CD4-positive, CD25-positive, alpha-beta regulatory T cell (primary cell): ENCODE measurements at regions not wholly inside any gene's neighbourhood (a gene's known extent, or its start where the extent isn't known, plus 50 kb on each side); places are given as distances from the start of the nearest gene placed in this dataset.

Experiments used
- ATAC-seq, 2 donors: fragments of 150-1000 bp; cut with Tn5 transposase; one replicate each; pipeline ENCODE4 v1.10.0; 2021; ENCODE audit warnings: low read depth in 2 of 2, moderate number of reproducible peaks in 2 of 2, moderate library complexity in 1 of 2
- DNase-seq, 3 donors: peaks; one replicate each; pipeline versions ENCODE4 v3.0.0 to v3.0.0-alpha.2; 2012 to 2022; ENCODE audit warnings: mixed read lengths in 1 of 3
- H3K27ac ChIP-seq: one replicate; pipeline ENCODE4 v1.7.0; 2013; ENCODE audit warnings: mild to moderate bottlenecking, low read length; ENCODE audit not compliant: insufficient read depth, poor library complexity, severe bottlenecking
- H3K27me3 ChIP-seq: one replicate; pipeline ENCODE4 v1.7.0; 2013; ENCODE audit warnings: low read length; ENCODE audit not compliant: control insufficient read depth, insufficient read depth
- H3K36me3 ChIP-seq: one replicate; pipeline ENCODE4 v1.7.0; 2013; ENCODE audit warnings: mild to moderate bottlenecking, low read length, moderate library complexity; ENCODE audit not compliant: control insufficient read depth, insufficient read depth
- H3K4me1 ChIP-seq: 2 replicates; pipeline ENCODE4 v1.7.0; 2013; ENCODE audit warnings: mild to moderate bottlenecking, low read length; ENCODE audit not compliant: insufficient read depth, control insufficient read depth, poor library complexity, severe bottlenecking
- H3K4me3 ChIP-seq: one replicate; pipeline ENCODE4 v1.7.0; 2013; ENCODE audit warnings: low read depth, mild to moderate bottlenecking, low read length, moderate library complexity
- H3K9me3 ChIP-seq, 2 experiments: 1 replicate in 1 of 2; 2 replicates in 1 of 2; pipeline ENCODE4 v1.7.0; 2013; ENCODE audit warnings: low read length in 2 of 2, mild to moderate bottlenecking in 1 of 2, moderate library complexity in 1 of 2; ENCODE audit not compliant: control insufficient read depth in 2 of 2
- H3K27ac Mint-ChIP-seq, 3 donors: one replicate each; pipeline ENCODE4 v1.8.0; 2020 to 2022; ENCODE audit warnings: mild to moderate bottlenecking in 3 of 3, mixed read lengths in 3 of 3, moderate library complexity in 2 of 3
- H3K27me3 Mint-ChIP-seq: one replicate; pipeline ENCODE4 v1.8.0; 2022; ENCODE audit warnings: mild to moderate bottlenecking, mixed read lengths
- H3K36me3 Mint-ChIP-seq: one replicate; pipeline ENCODE4 v1.8.0; 2020; ENCODE audit warnings: mixed read lengths
- H3K4me1 Mint-ChIP-seq, 4 donors: one replicate each; pipeline ENCODE4 v1.8.0; 2020 to 2022; ENCODE audit warnings: mixed read lengths in 4 of 4, mild to moderate bottlenecking in 1 of 4
- H3K4me3 Mint-ChIP-seq, 4 donors: one replicate each; pipeline ENCODE4 v1.8.0; 2020 to 2022; ENCODE audit warnings: mild to moderate bottlenecking in 4 of 4, mixed read lengths in 4 of 4, moderate library complexity in 3 of 4
- H3K9me3 Mint-ChIP-seq, 7 donors: one replicate each; pipeline ENCODE4 v1.8.0; 2020 to 2022; ENCODE audit warnings: mixed read lengths in 7 of 7, mild to moderate bottlenecking in 3 of 7, moderate library complexity in 2 of 7

DNA sequence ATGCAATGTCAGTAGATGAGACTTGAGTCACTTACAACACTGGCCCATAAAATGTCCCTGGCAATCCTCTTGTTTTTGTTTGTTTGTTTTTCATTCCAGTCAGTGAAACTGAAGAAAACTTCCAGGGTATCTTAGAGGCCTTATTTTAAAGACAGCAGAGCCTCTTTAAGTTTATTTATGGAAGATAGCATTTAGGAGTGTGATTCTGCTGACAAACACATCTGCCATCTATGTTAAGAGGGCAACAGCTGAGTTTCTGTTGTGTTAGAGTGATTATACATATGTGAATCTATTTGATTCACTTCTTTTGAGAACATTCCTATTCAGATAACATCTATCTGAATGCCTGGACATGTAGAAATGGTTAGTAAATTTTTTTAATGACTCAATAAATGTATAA is 812.6 kb downstream of the TENT5A start:
- Mint-ChIP-seq H3K4me1 (no peaks in the 10 kb centered on the region), H3K4me3 (no peak overlapping the region), H3K36me3 (no peaks in the 10 kb centered on the region), H3K9me3 (peaks cover 0 to 19% (median 6%) of the 10 kb centered on the region in 7 donors), H3K27ac (no peak overlapping the region), H3K27me3 (no peaks in the 10 kb centered on the region)
- Histone ChIP-seq H3K4me1 (no peaks in the 10 kb centered on the region), H3K9me3 (no peaks in the 10 kb centered on the region), H3K27ac (no peak overlapping the region), H3K27me3 (no peaks in the 10 kb centered on the region), H3K36me3 (no peaks in the 10 kb centered on the region), H3K4me3 (no peak overlapping the region)
- no peak for DNase-seq
- no peak for ATAC-seq

DNA sequence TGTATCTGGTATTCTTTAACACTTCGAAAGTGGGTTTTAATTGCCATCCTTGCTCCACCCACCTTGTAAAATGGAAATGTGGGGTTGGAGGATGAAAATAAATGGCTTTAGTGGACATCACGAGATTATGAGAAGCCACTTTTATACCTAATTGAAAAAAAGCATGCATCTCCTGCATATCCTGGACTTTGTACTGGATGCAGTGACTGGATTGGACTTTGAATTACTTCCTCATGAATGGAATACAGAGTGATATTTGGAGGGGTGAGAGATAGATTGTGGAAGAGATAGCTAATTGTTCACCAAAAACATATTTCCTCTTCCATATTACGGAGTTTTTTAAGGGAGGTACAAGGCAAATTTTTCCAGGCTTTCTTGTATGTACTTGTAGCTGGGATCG is 813.0 kb downstream of the TENT5A start:
- no peaks in the 10 kb centered on the region for H3K9me3 ChIP-seq
- no peak overlapping the region for H3K27ac ChIP-seq
- Mint-ChIP-seq H3K36me3 (no peaks in the 10 kb centered on the region), H3K9me3 (peaks cover 0 to 23% (median 9%) of the 10 kb centered on the region in 7 donors), H3K27me3 (no peaks in the 10 kb centered on the region), H3K27ac (no peak overlapping the region), H3K4me1 (no peaks in the 10 kb centered on the region), H3K4me3 (no peak overlapping the region)
- ATAC-seq: no peak
- H3K27me3 ChIP-seq: no peaks in the 10 kb centered on the region
- no peaks in the 10 kb centered on the region for H3K36me3 ChIP-seq
- no peak overlapping the region for H3K4me3 ChIP-seq
- no peaks in the 10 kb centered on the region for H3K4me1 ChIP-seq
- no peak for DNase-seq

- Histone ChIP-seq H3K4me1 (no peaks in the 10 kb centered on the region), H3K27me3 (no peaks in the 10 kb centered on the region), H3K36me3 (no peaks in the 10 kb centered on the region), H3K27ac (no peak overlapping the region), H3K9me3 (no peaks in the 10 kb centered on the region), H3K4me3 (no peak overlapping the region)
- DNase-seq: no peak
- Mint-ChIP-seq H3K36me3 (no peaks in the 10 kb centered on the region), H3K27me3 (no peaks in the 10 kb centered on the region), H3K27ac (no peak overlapping the region), H3K4me1 (no peaks in the 10 kb centered on the region), H3K9me3 (peaks cover 2 to 30% (median 9%) of the 10 kb centered on the region in 7 donors), H3K4me3 (no peak overlapping the region)
- no peak for ATAC-seq
These were observed 814.4 kb downstream of the TENT5A start for GRCh38 chr6:80938131-80938530.

DNA sequence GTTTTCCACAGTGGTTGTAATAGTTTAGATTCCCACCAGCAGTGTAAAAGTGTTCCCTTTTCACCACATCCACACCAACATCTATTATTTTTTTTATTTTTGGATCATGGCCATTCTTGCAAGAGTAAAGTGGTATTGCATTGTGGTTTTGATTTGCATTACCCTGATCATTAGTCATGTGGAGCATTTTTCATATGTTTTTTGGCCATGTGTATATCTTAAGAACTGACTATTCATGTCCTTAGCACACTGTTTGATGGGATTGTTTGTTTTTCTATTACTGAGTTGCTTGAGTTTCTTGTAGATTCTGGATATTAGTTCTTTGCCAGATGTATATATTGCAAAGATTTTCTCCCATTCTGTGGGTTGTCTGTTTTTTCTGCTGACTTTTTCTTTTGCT is 820.1 kb downstream of the TENT5A start:
- Mint-ChIP-seq H3K36me3 (no peaks in the 10 kb centered on the region), H3K4me1 (no peaks in the 10 kb centered on the region), H3K4me3 (no peak overlapping the region), H3K27ac (no peak overlapping the region), H3K9me3 (peaks cover 2 to 23% (median 10%) of the 10 kb centered on the region in 7 donors), H3K27me3 (no peaks in the 10 kb centered on the region)
- H3K27me3 ChIP-seq: no peaks in the 10 kb centered on the region
- H3K4me1 ChIP-seq: no peaks in the 10 kb centered on the region
- ATAC-seq (no peak), DNase-seq (no peak)
- no peaks in the 10 kb centered on the region for H3K9me3 ChIP-seq
- no peaks in the 10 kb centered on the region for H3K36me3 ChIP-seq
- no peak overlapping the region for H3K27ac ChIP-seq
- no peak overlapping the region for H3K4me3 ChIP-seq

DNA sequence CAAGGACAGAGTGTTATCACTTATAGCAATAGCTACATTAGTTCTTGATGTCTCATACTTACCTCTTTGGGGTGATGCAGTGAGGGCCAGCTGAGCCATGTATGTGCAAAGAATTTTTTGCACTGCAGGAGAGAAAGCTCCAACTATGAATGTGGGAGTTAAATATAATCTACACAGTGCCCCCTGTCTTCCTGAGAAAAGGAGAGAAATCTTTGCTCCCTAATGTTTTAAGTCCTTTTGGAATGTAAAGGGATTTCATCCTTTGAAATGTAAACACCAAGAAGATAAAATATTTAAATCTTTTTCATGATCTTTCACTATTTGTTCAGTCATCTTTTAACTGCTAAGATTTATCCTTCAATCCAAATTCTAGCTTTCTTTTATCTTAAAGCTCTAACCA is 822.1 kb downstream of the TENT5A start:
- H3K36me3 Mint-ChIP-seq: no peaks in the 10 kb centered on the region
- H3K4me1 ChIP-seq: no peaks in the 10 kb centered on the region
- ATAC-seq (no peak), DNase-seq (no peak)
- H3K4me3 ChIP-seq: no peak overlapping the region
- H3K27me3 ChIP-seq: no peaks in the 10 kb centered on the region
- H3K9me3 Mint-ChIP-seq: peaks cover 1 to 18% (median 6%) of the 10 kb centered on the region in 7 donors
- no peaks in the 10 kb centered on the region for H3K9me3 ChIP-seq
- no peaks in the 10 kb centered on the region for H3K27me3 Mint-ChIP-seq
- no peak overlapping the region for H3K27ac ChIP-seq
- H3K27ac Mint-ChIP-seq: no peak overlapping the region
- H3K36me3 ChIP-seq: no peaks in the 10 kb centered on the region
- H3K4me3 Mint-ChIP-seq: no peak overlapping the region
- no peaks in the 10 kb centered on the region for H3K4me1 Mint-ChIP-seq

DNA sequence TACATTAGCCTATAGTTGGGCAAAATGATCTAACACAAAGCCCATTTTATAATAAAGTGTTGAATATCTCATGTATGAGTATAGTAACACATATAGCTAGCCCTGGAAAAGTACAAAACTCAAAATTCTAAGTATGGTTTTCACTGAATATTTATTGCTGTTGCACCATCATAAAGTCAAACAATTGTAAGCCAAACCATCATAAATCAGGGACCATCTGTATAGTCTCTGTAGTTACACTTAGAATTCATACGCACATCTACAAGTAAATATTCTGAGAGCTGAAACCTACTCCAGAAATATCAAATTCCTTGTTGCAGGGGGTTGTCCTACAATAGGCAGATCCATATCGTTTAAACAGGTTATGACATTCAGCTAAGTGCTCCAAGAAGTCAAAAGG is 817.3 kb downstream of the BCKDHB start:
- Mint-ChIP-seq H3K36me3 (no peaks in the 10 kb centered on the region), H3K9me3 (peaks cover 0 to 18% (median 2%) of the 10 kb centered on the region in 7 donors), H3K4me1 (no peaks in the 10 kb centered on the region), H3K4me3 (no peak overlapping the region), H3K27me3 (no peaks in the 10 kb centered on the region), H3K27ac (no peak overlapping the region)
- Histone ChIP-seq H3K9me3 (no peaks in the 10 kb centered on the region), H3K4me3 (no peak overlapping the region), H3K36me3 (no peaks in the 10 kb centered on the region), H3K4me1 (no peaks in the 10 kb centered on the region), H3K27ac (no peak overlapping the region), H3K27me3 (no peaks in the 10 kb centered on the region)
- no peak for ATAC-seq
- no peak for DNase-seq

- Mint-ChIP-seq H3K9me3 (peaks cover 0 to 18% (median 2%) of the 10 kb centered on the region in 7 donors), H3K36me3 (no peaks in the 10 kb centered on the region), H3K27me3 (no peaks in the 10 kb centered on the region), H3K4me3 (no peak overlapping the region), H3K4me1 (no peaks in the 10 kb centered on the region), H3K27ac (no peak overlapping the region)
- H3K9me3 ChIP-seq: no peaks in the 10 kb centered on the region
- DNase-seq (no peak), ATAC-seq (no peak)
- H3K4me3 ChIP-seq: no peak overlapping the region
- no peaks in the 10 kb centered on the region for H3K27me3 ChIP-seq
- H3K4me1 ChIP-seq: no peaks in the 10 kb centered on the region
- no peak overlapping the region for H3K27ac ChIP-seq
- no peaks in the 10 kb centered on the region for H3K36me3 ChIP-seq
These were observed 816.5 kb downstream of the BCKDHB start for GRCh38 chr6:80922916-80923455.

- Histone ChIP-seq H3K27me3 (no peaks in the 10 kb centered on the region), H3K36me3 (no peaks in the 10 kb centered on the region), H3K4me3 (no peak overlapping the region), H3K4me1 (no peaks in the 10 kb centered on the region), H3K9me3 (no peaks in the 10 kb centered on the region), H3K27ac (no peak overlapping the region)
- no peaks in the 10 kb centered on the region for H3K4me1 Mint-ChIP-seq
- DNase-seq (no peak), ATAC-seq (no peak)
- H3K27me3 Mint-ChIP-seq: no peaks in the 10 kb centered on the region
- H3K36me3 Mint-ChIP-seq: no peaks in the 10 kb centered on the region
- no peak overlapping the region for H3K27ac Mint-ChIP-seq
- peaks cover 0 to 14% (median 2%) of the 10 kb centered on the region in 7 donors for H3K9me3 Mint-ChIP-seq
- H3K4me3 Mint-ChIP-seq: no peak overlapping the region
These were observed 815.5 kb downstream of the BCKDHB start for GRCh38 chr6:80921861-80922460.
